Skeletal muscle cell (primary cell): ENCODE measurements at regions not wholly inside any gene's neighbourhood (a gene's known extent, or its start where the extent isn't known, plus 50 kb on each side); places are given as distances from the start of the nearest gene placed in this dataset.
"Not testable (repeated sequence)": the region's sequence is repeated elsewhere in the genome, so short reads cannot be mapped to it uniquely, and the experiment has no call there.

Source experiments
- DNase-seq: peaks from one replicate; pipeline ENCODE4 v3.0.0-alpha.2; 2010; ENCODE audit warnings: low read depth
- H3K4me3 ChIP-seq: 2 replicates; pipeline ENCODE4 v1.5.1; 2011; ENCODE audit warnings: low read depth, mild to moderate bottlenecking, control low read depth, low read length, moderate library complexity

- no peak for DNase-seq
- no peak overlapping the region for H3K4me3 ChIP-seq
Measured at GRCh38 chr10:8298896-8299570, 244.5 kb downstream of the GATA3 start.

- no peak for DNase-seq
- H3K4me3 ChIP-seq: no peak overlapping the region
Measured at GRCh38 chr10:8300925-8301324, 246.4 kb downstream of the GATA3 start.

- no peak overlapping the region for H3K4me3 ChIP-seq
- DNase-seq: no peak
Measured at GRCh38 chr10:8301333-8301732, 246.8 kb downstream of the GATA3 start.

- DNase-seq: no peak
- H3K4me3 ChIP-seq: no peak overlapping the region
Measured at GRCh38 chr10:8301831-8302230, 247.3 kb downstream of the GATA3 start.

GRCh38 chr10:8302565-8302964 is 248.1 kb downstream of the GATA3 start:
- DNase-seq: no peak
- H3K4me3 ChIP-seq: no peak overlapping the region

- no peak overlapping the region for H3K4me3 ChIP-seq
- no peak for DNase-seq
Measured at GRCh38 chr10:8304861-8305260, 250.4 kb downstream of the GATA3 start.

- DNase-seq: no peak
- H3K4me3 ChIP-seq: no peak overlapping the region
Measured at GRCh38 chr10:8305876-8306652, 251.6 kb downstream of the GATA3 start.

- DNase-seq: no peak
- no peak overlapping the region for H3K4me3 ChIP-seq
Measured at GRCh38 chr10:8306685-8307364, 252.3 kb downstream of the GATA3 start.

GRCh38 chr10:8310930-8311329 is 256.4 kb downstream of the GATA3 start:
- no peak for DNase-seq
- no peak overlapping the region for H3K4me3 ChIP-seq

- no peak overlapping the region for H3K4me3 ChIP-seq
- DNase-seq: no peak
Measured at GRCh38 chr10:8311526-8312070, 257.1 kb downstream of the GATA3 start.

- DNase-seq: no peak
- no peak overlapping the region for H3K4me3 ChIP-seq
Measured at GRCh38 chr10:8312079-8312478, 257.6 kb downstream of the GATA3 start.

- no peak for DNase-seq
- no peak overlapping the region for H3K4me3 ChIP-seq
Measured at GRCh38 chr10:8312781-8313180, 258.3 kb downstream of the GATA3 start.

GRCh38 chr10:8314486-8314885 is 260.0 kb downstream of the GATA3 start:
- H3K4me3 ChIP-seq: no peak overlapping the region
- no peak for DNase-seq

GRCh38 chr10:8315619-8316021 is 261.1 kb downstream of the GATA3 start:
- no peak for DNase-seq
- no peak overlapping the region for H3K4me3 ChIP-seq

- no peak for DNase-seq
- H3K4me3 ChIP-seq: no peak overlapping the region
Measured at GRCh38 chr10:8316284-8316683, 261.8 kb downstream of the GATA3 start.

GRCh38 chr10:8318429-8318828 is 263.9 kb downstream of the GATA3 start:
- H3K4me3 ChIP-seq, DNase-seq: not testable (repeated sequence)

GRCh38 chr10:8318956-8319355 is 264.5 kb downstream of the GATA3 start:
- no peak for DNase-seq
- H3K4me3 ChIP-seq: no peak overlapping the region

- H3K4me3 ChIP-seq: no peak overlapping the region
- DNase-seq: no peak
Measured at GRCh38 chr10:8319704-8320103, 265.2 kb downstream of the GATA3 start.

- no peak for DNase-seq
Measured at GRCh38 chr10:8321990-8322389, 267.5 kb downstream of the GATA3 start.

GRCh38 chr10:8323428-8324054 is 269.1 kb downstream of the GATA3 start:
- H3K4me3 ChIP-seq: no peak overlapping the region
- no peak for DNase-seq

More at GRCh38 chr10:8321990-8322389, 267.5 kb downstream of the GATA3 start:
- H3K4me3 ChIP-seq: no peak overlapping the region
